Smooth muscle cell (in vitro differentiated cells): ENCODE measurements at regions not wholly inside any gene's neighbourhood (a gene's known extent, or its start where the extent isn't known, plus 50 kb on each side); places are given as distances from the start of the nearest gene placed in this dataset.

Experiments used
- DNase-seq: peaks from one replicate; lab custom pipeline; 2025; ENCODE audit not compliant: unreplicated experiment; lab: John Stamatoyannopoulos, UW
- H2AFZ ChIP-seq: fragments of 200-600 bp; sonication (generic); 2 replicates; pipeline ENCODE4 v1.6.0; 2016; ENCODE audit warnings: antibody characterized with exemption, low read depth, mild to moderate bottlenecking
- H3F3A ChIP-seq: fragments of 200-600 bp; sonication (generic); 2 replicates; pipeline ENCODE4 v1.6.0; 2017; ENCODE audit warnings: antibody characterized with exemption, low read depth
- H3K27ac ChIP-seq: fragments of 200-600 bp; sonication (generic); 2 replicates; pipeline ENCODE4 v1.5.1; 2016; ENCODE audit warnings: low read depth, mild to moderate bottlenecking
- H3K27me3 ChIP-seq: fragments of 200-600 bp; sonication (generic); 2 replicates; pipeline ENCODE4 v1.6.1; 2016; ENCODE audit warnings: low read depth, mild to moderate bottlenecking
- H3K36me3 ChIP-seq: fragments of 200-600 bp; sonication (generic); 2 replicates; pipeline ENCODE4 v1.5.1; 2016; ENCODE audit warnings: low read depth
- H3K4me1 ChIP-seq: fragments of 200-600 bp; sonication (generic); 2 replicates; pipeline ENCODE4 v1.5.1; 2016; ENCODE audit warnings: low read depth
- H3K4me2 ChIP-seq: fragments of 200-600 bp; sonication (generic); 2 replicates; pipeline ENCODE4 v1.6.0; 2016; ENCODE audit warnings: mild to moderate bottlenecking
- H3K4me3 ChIP-seq: fragments of 200-600 bp; sonication (generic); 2 replicates; pipeline ENCODE4 v1.5.1; 2016; ENCODE audit warnings: mild to moderate bottlenecking
- H3K79me2 ChIP-seq: fragments of 200-600 bp; sonication (generic); 2 replicates; pipeline ENCODE4 v1.6.0; 2016; ENCODE audit warnings: low read depth, mild to moderate bottlenecking
- H3K9ac ChIP-seq: fragments of 200-600 bp; sonication (generic); 2 replicates; pipeline ENCODE4 v1.6.0; 2016; ENCODE audit warnings: low read depth
- H3K9me3 ChIP-seq: fragments of 200-600 bp; sonication (generic); replicated peaks from 2 replicates; pipeline ENCODE4 v1.5.1; 2016; ENCODE audit warnings: low read depth
- H4K20me1 ChIP-seq: fragments of 200-600 bp; sonication (generic); 2 replicates; pipeline ENCODE4 v1.6.0; 2016; ENCODE audit warnings: low read depth
- WGBS: methylation state at CpG from one replicate; pipeline ENCODE4 v1.1.7; 2016; ENCODE audit warnings: low lambda C conversion rate; 5-methylcytosine and 5-hydroxymethylcytosine counted together
- TF ChIP-seq, protein P1 (sequence below): fragments of 200-600 bp; sonication (generic); IDR thresholded peaks from 2 replicates; pipeline ENCODE4 v1.5.1; 2017; ENCODE audit warnings: borderline replicate concordance, mild to moderate bottlenecking, antibody characterized with exemption; ENCODE audit not compliant: insufficient read depth, poor library complexity, severe bottlenecking

DNA sequence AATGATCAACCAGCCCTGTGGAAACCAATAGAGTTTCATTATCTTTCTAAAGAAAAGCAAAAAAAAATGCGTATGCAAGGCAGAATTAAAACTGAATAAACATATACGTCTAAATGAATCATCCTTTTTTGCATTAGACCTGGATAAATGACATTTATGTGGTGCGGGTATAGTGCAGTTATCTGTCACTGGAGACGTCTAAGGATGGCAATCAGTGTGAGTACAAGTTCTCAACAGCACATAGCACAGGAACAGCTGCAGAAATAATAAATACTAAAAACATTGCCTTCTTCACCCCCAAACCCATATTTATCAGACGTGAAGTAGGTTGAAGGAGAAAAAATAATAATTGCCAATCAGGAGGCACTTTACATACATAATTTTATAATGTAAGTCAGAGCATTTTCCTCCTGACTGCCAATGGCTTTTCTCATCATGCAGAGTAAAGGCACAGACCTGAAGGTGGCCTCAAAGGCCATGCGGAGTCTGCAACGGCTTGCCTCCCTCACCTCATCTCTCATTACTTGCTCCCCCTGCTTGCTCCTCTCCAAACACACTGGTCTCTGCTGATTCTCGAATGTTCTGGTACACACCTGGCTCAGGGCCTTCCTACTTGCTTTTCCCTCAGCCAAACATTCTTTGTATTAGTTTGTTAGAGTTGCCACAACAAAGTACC is 574.7 kb upstream of the PLXNA2 start:
- Histone ChIP-seq H3K4me1 (no peaks in the 10 kb centered on the region), H3K27me3 (peaks cover 6% of the 10 kb centered on the region), H3K36me3 (no peaks in the 10 kb centered on the region), H3K4me2 (no peak overlapping the region), H3K9ac (no peak overlapping the region), H3K79me2 (no peaks in the 10 kb centered on the region), H3F3A (no peaks in the 10 kb centered on the region), H3K27ac (no peak overlapping the region), H2AFZ (no peak overlapping the region), H4K20me1 (no peaks in the 10 kb centered on the region), H3K9me3 (no peaks in the 10 kb centered on the region), H3K4me3 (no peak overlapping the region)
- DNase-seq = no peak
- 93% methylated on average over 8 of the region's 8 CpGs for WGBS
- TF ChIP-seq, protein P1, sequence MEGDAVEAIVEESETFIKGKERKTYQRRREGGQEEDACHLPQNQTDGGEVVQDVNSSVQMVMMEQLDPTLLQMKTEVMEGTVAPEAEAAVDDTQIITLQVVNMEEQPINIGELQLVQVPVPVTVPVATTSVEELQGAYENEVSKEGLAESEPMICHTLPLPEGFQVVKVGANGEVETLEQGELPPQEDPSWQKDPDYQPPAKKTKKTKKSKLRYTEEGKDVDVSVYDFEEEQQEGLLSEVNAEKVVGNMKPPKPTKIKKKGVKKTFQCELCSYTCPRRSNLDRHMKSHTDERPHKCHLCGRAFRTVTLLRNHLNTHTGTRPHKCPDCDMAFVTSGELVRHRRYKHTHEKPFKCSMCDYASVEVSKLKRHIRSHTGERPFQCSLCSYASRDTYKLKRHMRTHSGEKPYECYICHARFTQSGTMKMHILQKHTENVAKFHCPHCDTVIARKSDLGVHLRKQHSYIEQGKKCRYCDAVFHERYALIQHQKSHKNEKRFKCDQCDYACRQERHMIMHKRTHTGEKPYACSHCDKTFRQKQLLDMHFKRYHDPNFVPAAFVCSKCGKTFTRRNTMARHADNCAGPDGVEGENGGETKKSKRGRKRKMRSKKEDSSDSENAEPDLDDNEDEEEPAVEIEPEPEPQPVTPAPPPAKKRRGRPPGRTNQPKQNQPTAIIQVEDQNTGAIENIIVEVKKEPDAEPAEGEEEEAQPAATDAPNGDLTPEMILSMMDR = no peak

DNA sequence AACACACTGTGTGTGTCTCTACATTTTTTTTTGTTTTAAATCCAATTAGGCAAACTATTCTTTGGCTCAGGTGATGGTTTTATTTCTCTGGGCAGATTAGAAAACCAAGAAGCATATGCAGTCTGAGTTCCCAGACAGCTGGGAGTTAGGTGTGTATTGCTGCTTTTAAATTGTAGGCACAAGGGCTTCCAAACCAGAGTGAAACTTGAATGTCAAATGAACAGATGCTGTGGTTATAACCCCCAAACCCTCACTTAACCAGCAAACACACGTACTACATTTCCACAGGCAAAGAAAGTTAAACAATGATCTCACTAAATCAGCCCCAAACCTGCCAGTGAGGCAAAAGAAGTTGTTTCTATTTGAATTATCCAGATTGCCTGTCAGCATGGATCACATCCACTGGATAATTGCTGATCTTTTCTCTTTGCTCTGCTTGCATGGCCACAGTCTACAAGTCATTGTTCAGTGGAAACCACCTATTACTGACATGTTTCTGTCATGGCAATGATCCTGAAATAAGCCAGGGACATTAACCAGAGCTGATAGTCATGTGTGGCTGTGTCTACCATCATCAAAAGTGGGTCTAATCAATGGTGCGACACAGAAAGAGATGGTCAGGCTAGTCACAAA is 576.5 kb upstream of the PLXNA2 start:
- DNase-seq = no peak
- Histone ChIP-seq H3F3A (no peaks in the 10 kb centered on the region), H3K9ac (no peak overlapping the region), H3K4me1 (no peaks in the 10 kb centered on the region), H3K4me3 (no peak overlapping the region), H2AFZ (no peak overlapping the region), H3K9me3 (no peaks in the 10 kb centered on the region), H3K27me3 (peaks cover 6% of the 10 kb centered on the region), H3K27ac (no peak overlapping the region), H4K20me1 (no peaks in the 10 kb centered on the region), H3K79me2 (no peaks in the 10 kb centered on the region), H3K36me3 (no peaks in the 10 kb centered on the region), H3K4me2 (no peak overlapping the region)
- 47% methylated on average over 2 of the region's 2 CpGs for WGBS
- TF ChIP-seq, protein P1 = no peak

DNA sequence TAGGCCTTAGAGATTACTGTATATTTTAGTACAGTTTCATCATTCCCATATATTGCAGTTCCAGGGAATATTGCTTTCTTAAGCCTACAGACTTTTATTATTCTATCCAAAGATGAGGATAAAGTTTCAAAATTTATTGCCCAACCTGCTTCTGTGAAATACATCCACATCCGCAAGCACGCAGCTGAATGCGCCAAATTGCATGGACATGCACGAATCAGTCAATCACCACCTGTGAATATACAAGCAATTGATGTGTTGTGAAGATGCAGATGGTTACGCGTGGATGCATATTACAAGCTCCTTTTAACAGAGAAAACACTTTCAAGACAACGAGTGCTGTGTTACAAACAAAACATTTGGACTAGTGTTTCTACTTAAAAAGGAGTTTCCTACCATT is 577.8 kb upstream of the PLXNA2 start:
- H4K20me1 ChIP-seq = no peaks in the 10 kb centered on the region
- no peak overlapping the region for H2AFZ ChIP-seq
- H3K4me2 ChIP-seq = no peak overlapping the region
- no peak overlapping the region for H3K4me3 ChIP-seq
- H3K9ac ChIP-seq = no peak overlapping the region
- no peaks in the 10 kb centered on the region for H3K79me2 ChIP-seq
- DNase-seq = no peak
- 96% methylated on average over 7 of the region's 7 CpGs for WGBS
- H3K27me3 ChIP-seq = peaks cover 6% of the 10 kb centered on the region
- no peaks in the 10 kb centered on the region for H3F3A ChIP-seq
- H3K36me3 ChIP-seq = no peaks in the 10 kb centered on the region
- no peak overlapping the region for H3K27ac ChIP-seq
- TF ChIP-seq, protein P1 = no peak
- no peaks in the 10 kb centered on the region for H3K9me3 ChIP-seq
- no peaks in the 10 kb centered on the region for H3K4me1 ChIP-seq

DNA sequence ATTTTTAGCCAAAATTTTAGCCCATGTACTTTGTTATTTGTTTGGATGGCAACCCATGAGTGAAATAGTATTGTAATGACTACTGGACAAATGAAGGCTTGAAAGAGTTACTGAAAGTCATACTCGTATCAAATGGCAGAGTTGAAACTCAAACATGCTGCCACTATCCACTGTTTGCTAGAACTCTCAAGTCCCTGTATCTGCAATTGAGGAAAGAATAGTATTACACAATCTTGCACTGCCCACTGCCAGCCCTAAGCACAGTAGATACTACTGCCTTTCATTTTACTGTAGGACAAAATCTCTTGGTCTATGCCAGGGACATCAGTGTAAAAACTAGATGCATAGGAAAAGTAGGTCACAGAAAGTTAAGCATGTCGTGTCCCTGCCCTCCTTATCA is 581.1 kb upstream of the PLXNA2 start:
- Histone ChIP-seq H3K27me3 (peaks cover 20% of the 10 kb centered on the region), H3K27ac (no peak overlapping the region), H3K79me2 (no peaks in the 10 kb centered on the region), H3K9ac (no peak overlapping the region), H2AFZ (no peak overlapping the region), H3K36me3 (no peaks in the 10 kb centered on the region), H4K20me1 (no peaks in the 10 kb centered on the region), H3K4me3 (no peak overlapping the region), H3K4me2 (no peak overlapping the region), H3F3A (no peaks in the 10 kb centered on the region), H3K9me3 (no peaks in the 10 kb centered on the region), H3K4me1 (no peaks in the 10 kb centered on the region)
- WGBS = 84% methylated on average over 2 of the region's 2 CpGs
- DNase-seq = no peak
- TF ChIP-seq, protein P1 = no peak
